ENCODE measurements at regions not wholly inside any gene's neighbourhood (a gene's known extent, or its start where the extent isn't known, plus 50 kb on each side); places are given as distances from the start of the nearest gene placed in this dataset.

DNA sequence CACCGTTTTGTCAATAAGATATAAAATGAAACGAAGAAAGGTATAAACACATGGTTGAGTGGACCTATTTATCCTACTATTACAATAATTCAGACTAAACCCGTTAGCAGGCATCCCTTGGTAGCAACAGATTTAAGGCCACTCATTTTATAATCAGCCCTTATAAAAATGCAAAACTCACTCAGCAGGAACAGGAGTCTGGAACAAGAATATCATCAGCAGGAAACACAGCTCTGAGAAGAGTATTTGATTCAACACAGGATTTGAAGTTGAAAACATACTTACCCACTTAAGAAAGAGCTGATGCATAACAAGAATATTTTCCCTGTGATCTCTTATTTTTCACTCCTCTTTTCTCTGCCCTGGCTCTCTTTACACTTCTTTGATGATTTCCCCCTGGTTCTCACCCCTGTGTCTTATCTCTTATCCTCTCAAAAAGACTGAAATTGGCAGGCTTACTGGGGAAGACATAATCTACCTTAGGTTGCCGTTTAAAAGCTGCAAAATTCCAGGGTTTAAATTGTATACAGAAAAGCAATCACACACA, 1722.7 kb downstream of the SLITRK5 start:
- no peak for TF ChIP-seq CTCF (IDR thresholded peaks at IDR 0.05 in 2 of 3, conservative IDR thresholded peaks at IDR 0.05 in 1 of 3; ENCODE audit: borderline replicate concordance in 1 of 3, insufficient read depth in 1 of 3, low read depth in 2 of 3, low read length in 2 of 3)
- TF ChIP-seq POLR2AphosphoS5 (IDR thresholded peaks at IDR 0.05; ENCODE audit: low read depth, low read length), result no peak
- TF ChIP-seq EZH2 (IDR thresholded peaks at IDR 0.05), result no peak
- no peak for TF ChIP-seq REST (IDR thresholded peaks at IDR 0.05; ENCODE audit: low read depth)
- no peak for TF ChIP-seq JUND (IDR thresholded peaks at IDR 0.05)

Measured in HCT116 (cell line).